SU-DHL-6 (cell line): ENCODE measurements at regions not wholly inside any gene's neighbourhood (a gene's known extent, or its start where the extent isn't known, plus 50 kb on each side); places are given as distances from the start of the nearest gene placed in this dataset.

Source experiments
- H2AFZ ChIP-seq: fragments of 200-600 bp; sonication (generic); 2 replicates; pipeline ENCODE4 v1.6.1; 2014; ENCODE audit warnings: low read depth, mild to moderate bottlenecking, moderate library complexity, mixed read lengths, antibody characterized with exemption, low read length; ENCODE audit not compliant: severe bottlenecking
- H3F3A ChIP-seq: fragments of 200-600 bp; shearing (Covaris generic); 2 replicates; pipeline ENCODE4 v1.6.0; 2016; ENCODE audit warnings: antibody characterized with exemption, mild to moderate bottlenecking; ENCODE audit not compliant: insufficient read depth
- H3K27ac ChIP-seq: fragments of 200-600 bp; sonication (generic); 2 replicates; pipeline ENCODE4 v1.5.1; 2016; ENCODE audit warnings: low read depth, mild to moderate bottlenecking, low read length, moderate library complexity, mixed read lengths
- H3K27me3 ChIP-seq: fragments of 200-600 bp; sonication (generic), shearing (Covaris generic); 2 replicates; pipeline ENCODE4 v1.6.0; 2014; ENCODE audit warnings: mild to moderate bottlenecking, low read length
- H3K36me3 ChIP-seq: fragments of 200-600 bp; sonication (generic); 2 replicates; pipeline ENCODE4 v1.6.1; 2014; ENCODE audit warnings: mild to moderate bottlenecking, low read length, mixed read lengths
- H3K4me2 ChIP-seq: fragments of 300-600, 200-600 bp; shearing (Covaris generic), sonication (generic); 2 replicates; pipeline ENCODE4 v1.6.0; 2014; ENCODE audit warnings: low read length, low read depth, mild to moderate bottlenecking; ENCODE audit not compliant: poor library complexity, severe bottlenecking
- H3K4me3 ChIP-seq: fragments of 200-600 bp; sonication (generic); 2 replicates; pipeline ENCODE4 v1.5.1; 2014; ENCODE audit warnings: antibody characterized with exemption, low read length, mild to moderate bottlenecking, mixed read lengths; ENCODE audit not compliant: insufficient read depth, poor library complexity, severe bottlenecking
- H3K79me2 ChIP-seq: fragments of 200-600 bp; sonication (generic); 2 replicates; pipeline ENCODE4 v1.6.1; 2014; ENCODE audit warnings: mild to moderate bottlenecking, low read length, moderate library complexity; ENCODE audit not compliant: insufficient read depth
- H3K9ac ChIP-seq: fragments of 200-600 bp; sonication (generic); 2 replicates; pipeline ENCODE4 v1.7.0; 2014; ENCODE audit warnings: mild to moderate bottlenecking, low read length
- H3K9me2 ChIP-seq: fragments of 200-600 bp; sonication (generic); replicated peaks from 2 replicates; pipeline ENCODE4 v1.6.1; 2014; ENCODE audit warnings: low read length; ENCODE audit not compliant: insufficient read depth
- H3K9me3 ChIP-seq: fragments of 200-600 bp; sonication (generic); 2 replicates; pipeline ENCODE4 v1.6.1; 2014; ENCODE audit warnings: low read length, mixed read lengths; ENCODE audit not compliant: insufficient read depth
- H4K20me1 ChIP-seq: fragments of 200-600 bp; sonication (generic); 2 replicates; pipeline ENCODE4 v1.6.1; 2014; ENCODE audit warnings: low read depth, mild to moderate bottlenecking, antibody characterized with exemption, low read length, moderate library complexity, mixed read lengths
- CTCF ChIP-seq: fragments of 200-600 bp; sonication (generic); IDR thresholded peaks from one replicate; pipeline ENCODE4 v1.5.1; 2017; ENCODE audit warnings: antibody characterized with exemption, mild to moderate bottlenecking, low read length, moderate library complexity; ENCODE audit not compliant: insufficient read depth, poor library complexity, severe bottlenecking
- EZH2phosphoT487 ChIP-seq: fragments of 200-600 bp; sonication (generic), shearing (Covaris generic); conservative IDR thresholded peaks from 2 replicates; pipeline ENCODE4 v1.6.1; 2018; ENCODE audit warnings: mild to moderate bottlenecking, antibody characterized with exemption, low read length, moderate library complexity, mixed read lengths

DNA sequence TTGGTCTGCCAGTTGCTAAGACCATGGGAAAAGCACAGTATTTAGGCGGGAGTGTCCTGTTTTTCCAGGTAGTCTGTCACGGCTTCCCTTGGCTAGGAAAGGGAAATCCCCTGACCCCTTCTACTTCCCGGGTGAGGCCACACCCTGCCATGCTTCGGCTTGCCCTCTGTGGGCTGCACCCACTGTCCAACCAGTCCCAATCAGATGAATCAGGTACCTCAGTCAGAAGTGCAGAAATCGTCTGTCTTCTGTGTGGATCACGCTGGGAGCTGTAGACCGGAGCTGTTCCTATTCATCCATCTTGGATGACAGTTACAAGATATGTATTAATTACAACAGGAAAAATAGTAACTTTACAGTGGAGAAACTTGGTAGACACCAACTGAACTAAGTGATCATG lies 188.2 kb downstream of the TPBG start:
- no peak overlapping the region for H3K9ac ChIP-seq
- H3F3A ChIP-seq: no peaks in the 10 kb centered on the region
- no peak overlapping the region for H3K4me2 ChIP-seq
- no peaks in the 10 kb centered on the region for H4K20me1 ChIP-seq
- no peaks in the 10 kb centered on the region for H3K27me3 ChIP-seq
- H3K79me2 ChIP-seq: no peaks in the 10 kb centered on the region
- TF ChIP-seq EZH2phosphoT487 (no peak), CTCF (no peak)
- no peak overlapping the region for H2AFZ ChIP-seq
- H3K9me2 ChIP-seq: no peaks in the 10 kb centered on the region
- H3K9me3 ChIP-seq: no peaks in the 10 kb centered on the region
- no peaks in the 10 kb centered on the region for H3K36me3 ChIP-seq
- no peak overlapping the region for H3K4me3 ChIP-seq
- H3K27ac ChIP-seq: no peak overlapping the region

DNA sequence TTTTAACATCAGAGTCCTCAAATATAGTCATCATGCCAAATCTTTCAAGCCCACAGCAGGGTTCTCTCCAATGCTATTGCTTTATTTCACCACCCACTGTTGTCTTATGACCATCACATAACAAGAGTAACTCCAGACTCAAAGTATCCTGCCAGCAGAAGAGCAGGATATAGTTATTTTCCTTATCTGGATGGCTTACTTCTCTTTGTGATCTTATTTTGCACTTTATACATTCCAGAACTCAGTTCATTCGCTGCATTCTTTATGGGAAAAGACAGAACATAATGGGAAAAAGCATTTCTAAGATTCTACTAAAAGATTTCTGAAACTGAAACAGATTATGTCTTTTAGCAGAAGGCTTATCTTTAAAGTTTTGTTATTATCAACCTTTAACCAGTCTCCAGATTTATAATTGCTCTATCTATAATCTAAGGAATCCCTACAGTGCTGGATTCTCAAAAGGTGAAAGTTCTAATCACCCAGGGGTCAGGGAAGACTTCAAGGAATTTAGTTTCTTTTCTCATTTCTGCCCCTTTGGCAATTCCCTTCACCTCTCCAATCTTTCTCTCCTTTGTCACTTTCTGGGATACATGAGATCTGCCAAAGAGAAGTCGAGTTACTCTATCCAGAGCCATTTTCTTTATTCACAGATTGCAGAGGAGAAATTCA lies 190.4 kb downstream of the TPBG start:
- H2AFZ ChIP-seq: no peak overlapping the region
- H4K20me1 ChIP-seq: no peaks in the 10 kb centered on the region
- H3K4me2 ChIP-seq: no peak overlapping the region
- no peaks in the 10 kb centered on the region for H3K27me3 ChIP-seq
- no peaks in the 10 kb centered on the region for H3K9me2 ChIP-seq
- H3K27ac ChIP-seq: no peak overlapping the region
- TF ChIP-seq EZH2phosphoT487 (no peak), CTCF (no peak)
- H3K79me2 ChIP-seq: no peaks in the 10 kb centered on the region
- no peaks in the 10 kb centered on the region for H3K36me3 ChIP-seq
- no peaks in the 10 kb centered on the region for H3K9me3 ChIP-seq
- H3F3A ChIP-seq: no peaks in the 10 kb centered on the region
- no peak overlapping the region for H3K4me3 ChIP-seq
- no peak overlapping the region for H3K9ac ChIP-seq

DNA sequence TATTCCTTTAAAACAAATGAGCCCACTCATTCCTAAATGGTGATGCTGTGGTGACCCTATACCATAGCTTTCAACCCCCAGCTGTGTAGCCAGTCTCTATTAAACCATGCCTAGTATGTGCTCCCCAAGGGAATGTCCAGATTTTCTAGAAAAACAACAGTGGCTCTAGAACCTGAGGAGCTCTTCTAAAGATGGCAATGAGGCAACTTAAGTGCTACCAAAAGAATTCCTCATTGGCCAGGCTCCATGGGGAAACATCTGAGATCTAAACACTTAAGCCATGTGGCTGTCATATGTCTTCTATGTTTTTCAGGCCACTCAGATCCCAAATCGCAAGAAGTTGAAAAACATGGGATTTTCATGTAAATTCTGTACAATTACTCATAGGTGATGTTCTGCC lies 191.0 kb downstream of the TPBG start:
- Histone ChIP-seq H2AFZ (no peak overlapping the region), H3K36me3 (no peaks in the 10 kb centered on the region), H3K27ac (no peak overlapping the region), H3K9ac (no peak overlapping the region), H3K4me2 (no peak overlapping the region), H3K9me3 (no peaks in the 10 kb centered on the region), H3K79me2 (no peaks in the 10 kb centered on the region), H4K20me1 (no peaks in the 10 kb centered on the region), H3K9me2 (no peaks in the 10 kb centered on the region), H3K27me3 (no peaks in the 10 kb centered on the region), H3F3A (no peaks in the 10 kb centered on the region), H3K4me3 (no peak overlapping the region)
- TF ChIP-seq CTCF (no peak), EZH2phosphoT487 (no peak)
